MM.1S (cell line): ENCODE measurements at regions not wholly inside any gene's neighbourhood (a gene's known extent, or its start where the extent isn't known, plus 50 kb on each side); places are given as distances from the start of the nearest gene placed in this dataset.

Source experiments
- DNase-seq: peaks from one replicate; pipeline ENCODE4 v3.0.0-alpha.2; 2015
- H2AFZ ChIP-seq: fragments of 300-600 bp; sonication (generic); 2 replicates; pipeline ENCODE4 v1.6.0; 2016; ENCODE audit warnings: antibody characterized with exemption, low read length
- H3F3A ChIP-seq: fragments of 300-600 bp; sonication (generic); 2 replicates; pipeline ENCODE4 v1.6.1; 2016; ENCODE audit warnings: mild to moderate bottlenecking, antibody characterized with exemption, low read length, moderate library complexity, mixed read lengths; ENCODE audit not compliant: insufficient read depth
- H3K27ac ChIP-seq: fragments of 300-600 bp; sonication (generic); 2 replicates; pipeline ENCODE4 v1.5.1; 2016; ENCODE audit warnings: mild to moderate bottlenecking, low read length
- H3K27me3 ChIP-seq: fragments of 300-600 bp; sonication (generic); replicated peaks from 2 replicates; pipeline ENCODE4 v1.6.0; 2016; ENCODE audit warnings: low read length; ENCODE audit not compliant: insufficient read depth
- H3K36me3 ChIP-seq: fragments of 300-600 bp; sonication (generic); replicated peaks from 2 replicates; pipeline ENCODE4 v1.6.1; 2016; ENCODE audit warnings: mild to moderate bottlenecking, low read length, mixed read lengths; ENCODE audit not compliant: insufficient read depth
- H3K4me1 ChIP-seq: fragments of 300-600 bp; sonication (generic); 2 replicates; pipeline ENCODE4 v1.6.1; 2016; ENCODE audit warnings: low read length, mixed read lengths
- H3K4me2 ChIP-seq: fragments of 300-600 bp; sonication (generic); 2 replicates; pipeline ENCODE4 v1.6.0; 2016; ENCODE audit warnings: low read depth, low read length
- H3K4me3 ChIP-seq: fragments of 300-600 bp; sonication (generic); 2 replicates; pipeline ENCODE4 v1.5.1; 2016; ENCODE audit warnings: low read length, mixed read lengths
- H3K79me2 ChIP-seq: fragments of 300-600 bp; sonication (generic); 2 replicates; pipeline ENCODE4 v1.6.1; 2016; ENCODE audit warnings: mixed run types, low read length, mixed read lengths
- H3K9ac ChIP-seq: fragments of 300-600 bp; sonication (generic); 2 replicates; pipeline ENCODE4 v1.6.1; 2016; ENCODE audit warnings: low read length, mixed read lengths
- H3K9me2 ChIP-seq: fragments of 300-600 bp; sonication (generic); replicated peaks from 2 replicates; pipeline ENCODE4 v1.6.1; 2016; ENCODE audit warnings: mild to moderate bottlenecking, low read length, mixed read lengths; ENCODE audit not compliant: insufficient read depth
- H3K9me3 ChIP-seq: fragments of 300-600 bp; sonication (generic); replicated peaks from 2 replicates; pipeline ENCODE4 v1.6.1; 2016; ENCODE audit warnings: mild to moderate bottlenecking, low read length, mixed read lengths; ENCODE audit not compliant: insufficient read depth
- H4K20me1 ChIP-seq: fragments of 300-600 bp; sonication (generic); 2 replicates; pipeline ENCODE4 v1.6.1; 2016; ENCODE audit warnings: mild to moderate bottlenecking, low read length, moderate library complexity, mixed read lengths; ENCODE audit not compliant: insufficient read depth
- CTCF ChIP-seq: fragments of 300-600 bp; sonication (generic); IDR thresholded peaks from 2 replicates; pipeline ENCODE4 v1.5.1; 2016; ENCODE audit warnings: antibody characterized with exemption, low read length, mixed read lengths
- EZH2 ChIP-seq: fragments of 300-600 bp; sonication (generic); optimal IDR thresholded peaks from 2 replicates; pipeline ENCODE3; 2017; ENCODE audit warnings: low read depth, mild to moderate bottlenecking, antibody characterized with exemption, low read length, mixed read lengths
- EZH2phosphoT487 ChIP-seq: fragments of 300-600 bp; sonication (generic); IDR thresholded peaks from 2 replicates; pipeline ENCODE4 v1.6.1; 2018; ENCODE audit warnings: antibody characterized with exemption, low read length

DNA sequence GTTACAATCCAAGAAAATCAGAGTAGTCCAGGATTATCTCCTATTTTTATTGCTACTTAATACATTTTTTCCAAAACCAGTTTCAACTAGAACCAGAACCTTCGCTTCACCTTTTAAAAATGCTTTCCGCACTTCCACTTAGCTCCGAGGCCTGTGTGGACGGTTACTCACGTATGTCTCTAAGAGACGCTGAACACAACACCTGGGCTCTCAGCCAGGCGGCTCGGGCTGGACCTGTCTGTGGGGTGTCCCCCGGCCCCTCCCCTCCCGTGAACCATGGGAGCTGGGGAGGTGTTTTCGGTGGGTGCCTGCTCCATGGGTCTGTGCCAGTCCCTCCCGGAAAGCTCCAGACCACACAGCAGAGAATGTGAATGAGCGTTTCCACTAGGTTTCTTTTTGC is 223.8 kb downstream of the GLI2 start:
- no peak for DNase-seq
- no peak overlapping the region for H3K4me3 ChIP-seq
- H2AFZ ChIP-seq = no peak overlapping the region
- H3K36me3 ChIP-seq = no peaks in the 10 kb centered on the region
- H4K20me1 ChIP-seq = no peaks in the 10 kb centered on the region
- no peaks in the 10 kb centered on the region for H3K4me1 ChIP-seq
- peaks cover 5% of the 10 kb centered on the region; the same call in 1 of the 2 replicates for H3K27me3 ChIP-seq
- no peak overlapping the region for H3K4me2 ChIP-seq
- TF ChIP-seq EZH2phosphoT487 (no peak), CTCF (no peak), EZH2 (no peak)
- no peaks in the 10 kb centered on the region for H3K9me3 ChIP-seq
- no peaks in the 10 kb centered on the region for H3F3A ChIP-seq
- H3K27ac ChIP-seq = no peak overlapping the region
- H3K79me2 ChIP-seq = no peaks in the 10 kb centered on the region
- no peaks in the 10 kb centered on the region for H3K9me2 ChIP-seq
- H3K9ac ChIP-seq = no peak overlapping the region

DNA sequence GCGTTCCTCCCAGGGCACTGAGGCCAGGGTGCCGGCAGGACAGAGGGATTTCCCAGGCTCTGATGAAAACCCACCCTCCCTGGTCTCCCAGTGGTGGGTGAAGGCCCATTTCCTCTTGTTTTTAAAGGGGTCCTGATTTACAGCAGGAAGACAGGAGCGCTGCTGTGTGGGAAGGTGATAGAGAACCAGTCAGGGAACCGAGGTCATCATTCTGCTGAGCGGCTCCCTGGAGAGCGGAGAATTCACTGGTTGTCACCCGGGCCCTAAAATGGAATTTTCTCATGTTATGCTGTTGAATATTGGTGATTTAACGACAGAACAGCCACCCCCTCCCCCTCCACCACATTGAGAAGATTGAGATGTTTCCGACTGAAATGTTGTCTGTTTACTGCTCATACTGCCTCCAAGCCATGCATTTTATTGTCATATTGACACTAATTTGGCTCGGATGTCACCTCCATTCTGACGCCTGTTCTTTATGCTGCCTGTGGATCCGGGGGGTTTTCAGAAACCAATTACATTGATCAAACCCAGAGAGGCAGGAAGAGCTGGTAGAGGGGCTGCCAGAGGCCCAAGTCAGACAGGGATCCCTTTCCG is 225.2 kb downstream of the GLI2 start:
- Histone ChIP-seq H3K4me3 (no peak overlapping the region), H3K27ac (no peak overlapping the region), H3K27me3 (no peaks in the 10 kb centered on the region; the same call in 1 of the 2 replicates), H3K9me2 (no peaks in the 10 kb centered on the region), H4K20me1 (no peaks in the 10 kb centered on the region), H3K79me2 (no peaks in the 10 kb centered on the region), H3K9ac (no peak overlapping the region), H3K4me1 (no peaks in the 10 kb centered on the region), H3F3A (no peaks in the 10 kb centered on the region), H2AFZ (no peak overlapping the region), H3K9me3 (no peaks in the 10 kb centered on the region), H3K4me2 (no peak overlapping the region), H3K36me3 (no peaks in the 10 kb centered on the region)
- TF ChIP-seq CTCF (no peak), EZH2 (no peak), EZH2phosphoT487 (no peak)
- no peak for DNase-seq

DNA sequence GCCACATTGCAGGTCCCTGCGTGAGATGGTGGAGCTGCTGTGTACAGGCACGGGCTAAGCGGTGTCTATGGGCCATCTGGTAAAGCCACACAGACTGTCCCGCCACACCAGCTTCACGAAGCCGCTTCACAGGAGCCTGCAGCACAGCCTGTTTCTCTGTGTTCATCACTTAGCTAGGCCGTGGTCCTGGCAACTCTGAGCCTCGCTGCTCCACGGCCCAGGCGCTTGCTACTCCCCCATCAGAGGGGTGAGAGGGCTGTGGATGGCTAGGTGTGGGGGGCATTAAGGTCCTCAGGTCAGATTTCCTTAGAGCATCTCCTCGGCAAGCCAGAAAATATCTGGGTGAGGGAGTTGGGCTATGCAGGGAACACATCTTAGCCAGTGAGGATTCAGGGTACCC is 225.7 kb downstream of the GLI2 start:
- TF ChIP-seq EZH2phosphoT487 = no peak
- TF ChIP-seq EZH2 = no peak
- no peak for TF ChIP-seq CTCF
- H2AFZ ChIP-seq = no peak overlapping the region
- H3K9me3 ChIP-seq = no peaks in the 10 kb centered on the region
- H3K4me1 ChIP-seq = no peaks in the 10 kb centered on the region
- H3K9me2 ChIP-seq = no peaks in the 10 kb centered on the region
- no peaks in the 10 kb centered on the region for H3K36me3 ChIP-seq
- no peak overlapping the region for H3K4me3 ChIP-seq
- H3K9ac ChIP-seq = no peak overlapping the region
- no peak for DNase-seq
- no peaks in the 10 kb centered on the region; the same call in 1 of the 2 replicates for H3K27me3 ChIP-seq
- no peaks in the 10 kb centered on the region for H4K20me1 ChIP-seq
- H3K4me2 ChIP-seq = no peak overlapping the region
- H3K79me2 ChIP-seq = no peaks in the 10 kb centered on the region
- no peak overlapping the region for H3K27ac ChIP-seq
- no peaks in the 10 kb centered on the region for H3F3A ChIP-seq
